ENCODE measurements at regions not wholly inside any gene's neighbourhood (a gene's known extent, or its start where the extent isn't known, plus 50 kb on each side); places are given as distances from the start of the nearest gene placed in this dataset.

GRCh38 chr21:16028142-16028541, 298.4 kb downstream of the USP25 start:
- no peak overlapping the region for H3K4me3 ChIP-seq
- no peak for DNase-seq (ENCODE audit: low read depth in 1 of 2, low spot score in 1 of 2)
- no peaks in the 10 kb centered on the region for H3K4me1 ChIP-seq (ENCODE audit: low read depth)
- no peak overlapping the region for H3K27ac ChIP-seq
- H3K36me3 ChIP-seq: no peaks in the 10 kb centered on the region
- no peaks in the 10 kb centered on the region for H3K27me3 ChIP-seq
- TF ChIP-seq CTCF (IDR thresholded peaks at IDR 0.05; ENCODE audit: low read depth, low read length): no peak
- no peaks in the 10 kb centered on the region for H3K9me3 ChIP-seq (ENCODE audit: low read depth)

- no peaks in the 10 kb centered on the region for H3K27me3 ChIP-seq
- DNase-seq (ENCODE audit: low read depth in 1 of 2, low spot score in 1 of 2): no peak
These were observed 299.2 kb downstream of the USP25 start for GRCh38 chr21:16028941-16029464.

GRCh38 chr21:16033193-16033592, 303.4 kb downstream of the USP25 start:
- no peaks in the 10 kb centered on the region for H3K9me3 ChIP-seq (ENCODE audit: low read depth)
- no peak overlapping the region for H3K4me3 ChIP-seq
- no peak for TF ChIP-seq CTCF (IDR thresholded peaks at IDR 0.05; ENCODE audit: low read depth, low read length)
- no peaks in the 10 kb centered on the region for H3K36me3 ChIP-seq
- no peaks in the 10 kb centered on the region for H3K4me1 ChIP-seq (ENCODE audit: low read depth)
- no peak for DNase-seq (ENCODE audit: low read depth in 1 of 2, low spot score in 1 of 2)
- H3K27me3 ChIP-seq: no peaks in the 10 kb centered on the region
- no peak overlapping the region for H3K27ac ChIP-seq

More at GRCh38 chr21:16028941-16029464, 299.2 kb downstream of the USP25 start:
- H3K4me1 ChIP-seq (ENCODE audit: low read depth): no peaks in the 10 kb centered on the region
- no peak overlapping the region for H3K27ac ChIP-seq
- no peak for TF ChIP-seq CTCF (IDR thresholded peaks at IDR 0.05; ENCODE audit: low read depth, low read length)
- H3K36me3 ChIP-seq: no peaks in the 10 kb centered on the region
- no peak overlapping the region for H3K4me3 ChIP-seq
- H3K9me3 ChIP-seq (ENCODE audit: low read depth): no peaks in the 10 kb centered on the region

GRCh38 chr21:16034446-16035190, 304.8 kb downstream of the USP25 start:
- H3K27me3 ChIP-seq: no peaks in the 10 kb centered on the region
- no peak for DNase-seq (ENCODE audit: low read depth in 1 of 2, low spot score in 1 of 2)
- no peak overlapping the region for H3K4me3 ChIP-seq
- H3K9me3 ChIP-seq (ENCODE audit: low read depth): no peaks in the 10 kb centered on the region
- no peak overlapping the region for H3K27ac ChIP-seq
- H3K4me1 ChIP-seq (ENCODE audit: low read depth): no peaks in the 10 kb centered on the region
- no peak for TF ChIP-seq CTCF (IDR thresholded peaks at IDR 0.05; ENCODE audit: low read depth, low read length)
- H3K36me3 ChIP-seq: no peaks in the 10 kb centered on the region

- Histone ChIP-seq H3K27ac (no peak overlapping the region), H3K9me3 (ENCODE audit: low read depth) (no peaks in the 10 kb centered on the region), H3K36me3 (no peaks in the 10 kb centered on the region), H3K4me3 (no peak overlapping the region), H3K4me1 (ENCODE audit: low read depth) (no peaks in the 10 kb centered on the region), H3K27me3 (no peaks in the 10 kb centered on the region)
- TF ChIP-seq CTCF (IDR thresholded peaks at IDR 0.05; ENCODE audit: low read depth, low read length): no peak
- DNase-seq (ENCODE audit: low read depth in 1 of 2, low spot score in 1 of 2): peak in 1 of 2 donors; percentile 18
These were observed 307.7 kb downstream of the USP25 start for GRCh38 chr21:16037421-16037955.
